ENCODE measurements at regions not wholly inside any gene's neighbourhood (a gene's known extent, or its start where the extent isn't known, plus 50 kb on each side); places are given as distances from the start of the nearest gene placed in this dataset.

DNA sequence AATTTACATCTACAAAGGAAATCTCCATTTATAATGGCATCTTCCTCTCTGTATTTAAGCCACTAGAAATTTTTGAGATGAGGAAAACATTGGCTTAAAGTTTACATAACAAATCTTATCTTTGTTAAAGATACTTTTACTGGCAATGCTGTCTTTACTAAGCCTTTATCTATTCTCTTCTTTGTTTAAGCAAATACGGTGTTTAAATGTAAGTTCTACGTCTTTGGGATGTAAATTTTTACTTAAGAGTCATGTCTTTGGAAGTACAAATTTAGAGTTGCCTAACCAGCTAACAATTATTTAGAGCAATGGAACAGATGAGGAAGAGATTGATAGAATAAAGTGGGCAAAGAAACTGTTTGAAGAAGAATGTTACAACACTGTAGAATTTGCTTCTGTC lies 1024.0 kb upstream of the PCDH10 start:
- TF ChIP-seq POLR2A (IDR thresholded peaks at IDR 0.05; ENCODE audit: low read depth, low read length), result no peak
- TF ChIP-seq POLR2AphosphoS5 (IDR thresholded peaks at IDR 0.05; ENCODE audit: low read depth, low read length), result no peak
- TF ChIP-seq TAF1 (IDR thresholded peaks at IDR 0.05; ENCODE audit: low read depth, low read length), result no peak

All from GM12891 (cell line).